GM12878 (cell line): ENCODE measurements at regions not wholly inside any gene's neighbourhood (a gene's known extent, or its start where the extent isn't known, plus 50 kb on each side); places are given as distances from the start of the nearest gene placed in this dataset.

ENCODE experiments used
- ATAC-seq: fragments of 200-7000 bp; cut with Tn5 transposase; 3 replicates; pipeline ENCODE4 v1.9.1; 2020; ENCODE audit warnings: mild to moderate bottlenecking, moderate library complexity
- BruUV-seq: library from RNA; stranded (reverse); fragments of 400-500 nt; replicated peaks from 2 replicates; lab custom pipeline; 2021; lab: Mats Ljungman, UMichigan
- CTCF ChIA-PET: fragments of 300-600 bp; sonication (Branson Sonifier 250); formaldehyde crosslinking; extraction: SDS; loops from one replicate; lab custom pipeline; 2021; ENCODE audit warnings: inconsistent platforms; lab: Yijun Ruan, JAX
- POLR2A ChIA-PET: fragments of 350-600 bp; formaldehyde crosslinking; extraction: SDS; loops from one replicate; lab custom pipeline; 2021; ENCODE audit warnings: inconsistent platforms; lab: Charles Lee
- RAD21 ChIA-PET: fragments of 300-600 bp; sonication (Branson Sonifier 250); formaldehyde crosslinking; loops from one replicate; lab custom pipeline; 2023; ENCODE audit warnings: antibody characterized with exemption; ENCODE audit not compliant: unreplicated experiment; lab: Charles Lee
- SMC1A ChIA-PET: fragments of 300-600 bp; sonication (Branson Sonifier 250); formaldehyde crosslinking; loops from one replicate; lab custom pipeline; 2023; ENCODE audit not compliant: unreplicated experiment, uncharacterized antibody; lab: Charles Lee
- DNase-seq: peaks from one replicate; pipeline ENCODE4 v3.0.0-alpha.2; 2011; ENCODE audit warnings: low read depth, low spot score
- FAIRE-seq: peaks from 3 replicates; lab custom pipeline; 2011; peaks lifted over from hg19 to GRCh38; lab: Jason Lieb, UNC
- H2AFZ ChIP-seq: 2 replicates; pipeline ENCODE4 v1.6.0; 2011; ENCODE audit warnings: low read depth, low read length, control low read depth; ENCODE audit not compliant: control insufficient read depth
- H3K27ac ChIP-seq: 2 replicates; pipeline ENCODE4 v1.5.1; 2011; ENCODE audit warnings: control low read depth; ENCODE audit not compliant: control insufficient read depth, insufficient read depth
- H3K27me3 ChIP-seq, 2 experiments: replicated peaks in 1 of 2; 2 replicates each; pipeline versions ENCODE4 v1.6.0 to v1.6.1; 2011; ENCODE audit warnings: low read length in 1 of 2; ENCODE audit not compliant: control insufficient read depth in 2 of 2, insufficient read depth in 2 of 2
- H3K36me3 ChIP-seq, 2 experiments: 2 replicates each; pipeline ENCODE4 v1.5.1; 2011; ENCODE audit warnings: low read length in 1 of 2; ENCODE audit not compliant: control insufficient read depth in 2 of 2, insufficient read depth in 2 of 2
- H3K4me1 ChIP-seq: 2 replicates; pipeline ENCODE4 v1.6.1; 2011; ENCODE audit warnings: mild to moderate bottlenecking, low read length, moderate library complexity, mixed read lengths; ENCODE audit not compliant: control insufficient read depth, insufficient read depth
- H3K4me2 ChIP-seq: 2 replicates; pipeline ENCODE4 v1.6.0; 2011; ENCODE audit warnings: control low read depth; ENCODE audit not compliant: control insufficient read depth, insufficient read depth
- H3K4me3 ChIP-seq: fragments of 200-600 bp; sonication (generic); 2 replicates; pipeline ENCODE4 v1.5.1; 2016
- H3K79me2 ChIP-seq: 2 replicates; pipeline ENCODE4 v1.6.0; 2011; ENCODE audit warnings: low read length; ENCODE audit not compliant: control insufficient read depth, insufficient read depth
- H3K9ac ChIP-seq: 2 replicates; pipeline ENCODE4 v1.8.0; 2011; ENCODE audit warnings: low read length, control low read depth, mixed read lengths; ENCODE audit not compliant: control insufficient read depth, insufficient read depth
- H3K9me3 ChIP-seq: replicated peaks from 3 replicates; pipeline ENCODE4 v1.5.1; 2011; ENCODE audit warnings: mild to moderate bottlenecking, low read length; ENCODE audit not compliant: control insufficient read depth, insufficient read depth
- H4K20me1 ChIP-seq: 2 replicates; pipeline ENCODE4 v1.6.0; 2011; ENCODE audit not compliant: control insufficient read depth, insufficient read depth
- EED ChIP-seq: sonication (generic); IDR thresholded peaks from 2 replicates; pipeline ENCODE4 v1.6.1; 2016; ENCODE audit warnings: antibody characterized with exemption, low read depth
- EGR1 ChIP-seq, 2 experiments: IDR thresholded peaks; 1 replicate in 1 of 2; 2 replicates in 1 of 2; pipeline ENCODE4 v1.6.1; 2011 to 2012; ENCODE audit warnings: low read depth in 2 of 2, low read length in 2 of 2, borderline replicate concordance in 1 of 2, mild to moderate bottlenecking in 1 of 2, moderate library complexity in 1 of 2
- LARP7 ChIP-seq: fragments of 450-650 bp; IDR thresholded peaks from 2 replicates; pipeline ENCODE4 v1.6.1; 2017; ENCODE audit warnings: mild to moderate bottlenecking
- NFYA ChIP-seq: IDR thresholded peaks from 2 replicates; pipeline ENCODE4 v1.6.1; 2011; ENCODE audit warnings: low read depth, mild to moderate bottlenecking, low read length, improper control_type of control experiment, borderline replicate concordance
- NR2F1 ChIP-seq: fragments of 450-650 bp; conservative IDR thresholded peaks from 2 replicates; pipeline ENCODE4 v1.6.1; 2017; ENCODE audit warnings: mild to moderate bottlenecking
- POLR2AphosphoS5 ChIP-seq: IDR thresholded peaks from 2 replicates; pipeline ENCODE4 v1.6.1; 2011; ENCODE audit warnings: mild to moderate bottlenecking, low read length, inconsistent platforms
- RAD21 ChIP-seq: IDR thresholded peaks from 2 replicates; pipeline ENCODE4 v1.6.1; 2011; ENCODE audit warnings: mild to moderate bottlenecking, low read depth, low read length, moderate library complexity; ENCODE audit not compliant: insufficient read depth
- STAT3 ChIP-seq: IDR thresholded peaks from 2 replicates; pipeline ENCODE4 v1.6.1; 2011; ENCODE audit warnings: low read depth, low read length, improper control_type of control experiment
- WGBS: methylation state at CpG from one replicate; pipeline ENCODE4 v1.1.6; 2016; ENCODE audit warnings: low lambda C conversion rate; ENCODE audit not compliant: insufficient replicate concordance, insufficient coverage; ENCODE audit errors: missing lambda C conversion rate; 5-methylcytosine and 5-hydroxymethylcytosine counted together
- in situ Hi-C: fragments of 300-500 bp; cut with MboI; formaldehyde crosslinking; loops from 9 replicates; pipeline ENCODE4 v1.14.3; 2018; ENCODE audit warnings: mixed read lengths
- intact Hi-C: fragments of 100-400 bp; cut with micrococcal nuclease; formaldehyde crosslinking; loops from one replicate; pipeline ENCODE4 v1.14.2; 2022; ENCODE audit not compliant: unreplicated experiment

DNA sequence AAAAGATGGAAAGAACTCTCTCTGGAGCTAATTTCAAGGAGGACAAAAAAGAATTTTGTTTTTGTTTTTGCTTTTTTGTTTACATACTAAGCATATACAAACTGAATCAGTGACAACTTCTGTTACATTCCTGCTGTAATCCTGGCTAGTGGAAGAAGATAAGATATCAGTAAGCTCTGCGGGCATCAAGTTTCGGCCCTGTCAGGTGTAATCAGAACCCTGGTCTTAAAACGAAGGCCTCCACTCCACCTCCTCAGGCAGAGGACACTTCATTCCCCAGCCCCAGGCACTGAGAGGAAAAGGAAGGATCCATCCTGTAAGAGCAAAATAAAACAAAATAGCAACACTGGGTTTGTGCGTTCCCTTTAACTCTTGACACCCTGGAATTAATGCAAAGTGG, 88.9 kb upstream of the ARHGAP29 start:
- CTCF ChIA-PET, result interaction anchor here (2.0 kb wide), 2 partner anchors 9 to 300 kb away, joined by 4 to 7 read pairs; no protein-coding TSS in a partner anchor
- no peak for TF ChIP-seq EGR1 (IDR thresholded peaks at IDR 0.05; ENCODE audit: borderline replicate concordance in 1 of 2, low read depth in 2 of 2, low read length in 2 of 2)
- no peak for TF ChIP-seq EED
- no peak for TF ChIP-seq NFYA
- TF ChIP-seq POLR2AphosphoS5, result no peak
- no peak for TF ChIP-seq STAT3
- no peak for TF ChIP-seq NR2F1
- no peak for TF ChIP-seq RAD21
- TF ChIP-seq LARP7, result no peak
- TF ChIP-seq, all 136 proteins: peak for 0
- no peak overlapping the region for H3K27ac ChIP-seq
- no peaks in the 10 kb centered on the region for H4K20me1 ChIP-seq
- no peak overlapping the region for H3K9ac ChIP-seq
- SMC1A ChIA-PET, result no interaction called here
- no peaks in the 10 kb centered on the region for H3K9me3 ChIP-seq
- H3K4me3 ChIP-seq, result no peak overlapping the region
- RAD21 ChIA-PET, result no interaction called here
- DNase-seq (no peak), FAIRE-seq (no peak), ATAC-seq (no peak)
- no peak overlapping the region for H3K4me2 ChIP-seq
- H3K27me3 ChIP-seq, result peaks cover 2 to 4% of the 10 kb centered on the region in 2 experiments; a peak in 2 of 4 replicates
- WGBS, result 49% methylated on average over 4 of the region's 4 CpGs
- POLR2A ChIA-PET, result no interaction called here
- in situ Hi-C loops, result no loop called here
- BruUV-seq, result no TSS peak
- H2AFZ ChIP-seq, result no peak overlapping the region
- no peaks in the 10 kb centered on the region for H3K36me3 ChIP-seq
- no peaks in the 10 kb centered on the region for H3K4me1 ChIP-seq
- intact Hi-C loops, result no loop called here
- no peaks in the 10 kb centered on the region for H3K79me2 ChIP-seq
